IMR-90 (cell line): ENCODE measurements at regions not wholly inside any gene's neighbourhood (a gene's known extent, or its start where the extent isn't known, plus 50 kb on each side); places are given as distances from the start of the nearest gene placed in this dataset.

ENCODE experiments used
- ATAC-seq: fragments of 200-7000 bp; cut with Tn5 transposase; 2 replicates; pipeline ENCODE4 v1.9.1; 2020; ENCODE audit warnings: low read depth, mild to moderate bottlenecking, moderate library complexity
- BruUV-seq: library from RNA; stranded (reverse); fragments of 400-500 nt; replicated peaks from 2 replicates; lab custom pipeline; 2021; lab: Mats Ljungman, UMichigan
- CTCF ChIA-PET: fragments of 300-600 bp; formaldehyde crosslinking; extraction: SDS; loops from one replicate; lab custom pipeline; 2021; ENCODE audit warnings: antibody characterized with exemption; lab: Yijun Ruan, JAX
- POLR2A ChIA-PET: fragments of 300-600 bp; sonication (Branson Sonifier 250); formaldehyde crosslinking; loops from one replicate; lab custom pipeline; 2022; ENCODE audit warnings: antibody characterized with exemption; ENCODE audit not compliant: unreplicated experiment; lab: Charles Lee
- DNase-seq: peaks from one replicate; pipeline ENCODE4 v3.0.0; 2013
- H2AFZ ChIP-seq: replicated peaks from 2 replicates; pipeline ENCODE3; 2013; ENCODE audit warnings: low read length, mild to moderate bottlenecking; ENCODE audit not compliant: poor library complexity
- H2AK5ac ChIP-seq: 2 replicates; pipeline ENCODE4 v1.6.1; 2013; ENCODE audit warnings: low read depth, low read length, inconsistent platforms
- H2AK9ac ChIP-seq: replicated peaks from 2 replicates; pipeline ENCODE3; 2013; ENCODE audit warnings: mild to moderate bottlenecking, low read depth, low read length, moderate library complexity; ENCODE audit not compliant: poor library complexity
- H2BK120ac ChIP-seq: 2 replicates; pipeline ENCODE4 v1.6.1; 2013; ENCODE audit warnings: low read depth, low read length, inconsistent platforms
- H2BK15ac ChIP-seq: 3 replicates; pipeline ENCODE4 v1.6.1; 2013; ENCODE audit warnings: low read depth, low read length, inconsistent platforms
- H2BK20ac ChIP-seq: 2 replicates; pipeline ENCODE4 v1.6.1; 2013; ENCODE audit warnings: low read depth, mild to moderate bottlenecking, inconsistent platforms, low read length, moderate library complexity
- H2BK5ac ChIP-seq: 2 replicates; pipeline ENCODE4 v1.6.1; 2013; ENCODE audit warnings: mild to moderate bottlenecking, low read depth, low read length, inconsistent platforms; ENCODE audit not compliant: poor library complexity, severe bottlenecking
- H3K14ac ChIP-seq: replicated peaks from 2 replicates; pipeline ENCODE4 v1.6.1; 2013; ENCODE audit warnings: low read depth, low read length, inconsistent platforms
- H3K18ac ChIP-seq: 2 replicates; pipeline ENCODE4 v1.6.1; 2013; ENCODE audit warnings: low read depth, low read length, control low read depth
- H3K23ac ChIP-seq: 2 replicates; pipeline ENCODE4 v1.6.1; 2013; ENCODE audit warnings: low read depth, low read length, inconsistent platforms
- H3K27ac ChIP-seq: 2 replicates; pipeline ENCODE4 v1.5.1; 2013; ENCODE audit warnings: mild to moderate bottlenecking, control low read depth, low read length; ENCODE audit not compliant: insufficient read depth
- H3K27me3 ChIP-seq: 2 replicates; pipeline ENCODE4 v1.6.1; 2013; ENCODE audit warnings: low read length; ENCODE audit not compliant: control insufficient read depth, insufficient read depth
- H3K36me3 ChIP-seq: 2 replicates; pipeline ENCODE4 v1.6.1; 2013; ENCODE audit warnings: low read length, mixed read lengths; ENCODE audit not compliant: control insufficient read depth, insufficient read depth
- H3K4ac ChIP-seq: 2 replicates; pipeline ENCODE4 v1.6.1; 2013; ENCODE audit warnings: low read depth, low read length, inconsistent platforms
- H3K4me1 ChIP-seq: 2 replicates; pipeline ENCODE4 v1.6.1; 2013; ENCODE audit warnings: low read length, mixed read lengths; ENCODE audit not compliant: control insufficient read depth, insufficient read depth
- H3K4me2 ChIP-seq: 2 replicates; pipeline ENCODE4 v1.6.1; 2013; ENCODE audit warnings: low read depth, mild to moderate bottlenecking, control low read depth, low read length, moderate library complexity
- H3K4me3 ChIP-seq: 2 replicates; pipeline ENCODE4 v1.5.1; 2013; ENCODE audit warnings: low read depth, mild to moderate bottlenecking, control low read depth, low read length, moderate library complexity; ENCODE audit not compliant: insufficient read depth
- H3K56ac ChIP-seq: 2 replicates; pipeline ENCODE4 v1.6.1; 2013; ENCODE audit warnings: low read length, inconsistent platforms; ENCODE audit not compliant: insufficient read depth; ENCODE audit errors: extremely low read depth
- H3K79me1 ChIP-seq, 2 experiments: 2 replicates each; pipeline ENCODE4 v1.6.1; 2013; ENCODE audit warnings: low read length in 2 of 2, inconsistent platforms in 1 of 2, low read depth in 1 of 2
- H3K9ac ChIP-seq: 2 replicates; pipeline ENCODE4 v1.6.1; 2013; ENCODE audit warnings: low read depth, low read length, control low read depth
- H3K9me1 ChIP-seq: 2 replicates; pipeline ENCODE4 v1.6.1; 2013; ENCODE audit warnings: low read length, inconsistent platforms; ENCODE audit not compliant: insufficient read depth
- H3K9me3 ChIP-seq: 2 replicates; pipeline ENCODE4 v1.6.1; 2013; ENCODE audit warnings: low read length; ENCODE audit not compliant: control insufficient read depth, insufficient read depth
- H4K20me1 ChIP-seq: 2 replicates; pipeline ENCODE4 v1.6.1; 2013; ENCODE audit warnings: low read length, inconsistent platforms; ENCODE audit not compliant: insufficient read depth
- H4K5ac ChIP-seq: 2 replicates; pipeline ENCODE4 v1.6.1; 2013; ENCODE audit warnings: mild to moderate bottlenecking, low read depth, low read length, control low read depth
- H4K8ac ChIP-seq, 2 experiments: 2 replicates each; pipeline ENCODE4 v1.6.1; 2013; ENCODE audit warnings: low read depth in 2 of 2, low read length in 2 of 2, control low read depth in 1 of 2, inconsistent platforms in 1 of 2
- H4K91ac ChIP-seq: 2 replicates; pipeline ENCODE4 v1.6.1; 2013; ENCODE audit warnings: low read depth, low read length, inconsistent platforms; ENCODE audit not compliant: insufficient read depth
- CEBPB ChIP-seq: IDR thresholded peaks from 2 replicates; pipeline ENCODE4 v1.6.1; 2012; ENCODE audit warnings: low read depth, low read length, improper control_type of control experiment
- RAD21 ChIP-seq: IDR thresholded peaks from 2 replicates; pipeline ENCODE4 v1.6.1; 2012; ENCODE audit warnings: low read length, improper control_type of control experiment
- WGBS, 2 experiments: methylation state at CpG; one replicate each; pipeline versions ENCODE4 v1.1.5 to v1.1.7; 2013; ENCODE audit warnings: missing lambda C conversion rate in 2 of 2; ENCODE audit not compliant: insufficient read length in 1 of 2; ENCODE audit errors: extremely low coverage in 2 of 2; 5-methylcytosine and 5-hydroxymethylcytosine counted together
- dilution Hi-C: fragments of 300-500 bp; cut with HindIII; formaldehyde crosslinking; loops from one replicate; pipeline ENCODE4 v1.14.3; 2018; ENCODE audit warnings: low sequenced_read_pairs; ENCODE audit not compliant: unreplicated experiment
- in situ Hi-C: fragments of 300-500 bp; cut with MboI; formaldehyde crosslinking; loops from 3 replicates; pipeline ENCODE4 v1.14.3; 2019; ENCODE audit warnings: low sequenced_read_pairs, inconsistent platforms, mixed read lengths
- intact Hi-C: fragments of 100-400 bp; cut with micrococcal nuclease; formaldehyde crosslinking; loops from 2 replicates; pipeline ENCODE4 v1.10.0; 2022
- TF ChIP-seq, protein P1 (sequence below): fragments of 150-350 bp; IDR thresholded peaks from 2 replicates; pipeline ENCODE4 v1.6.1; 2016; ENCODE audit warnings: low read depth, mild to moderate bottlenecking, low read length, moderate library complexity, borderline replicate concordance
- TF ChIP-seq, protein P2 (sequence below): fragments of 150-350 bp; IDR thresholded peaks from 2 replicates; pipeline ENCODE4 v1.6.1; 2017; ENCODE audit warnings: mild to moderate bottlenecking, antibody characterized with exemption, low read length, low read depth

DNA sequence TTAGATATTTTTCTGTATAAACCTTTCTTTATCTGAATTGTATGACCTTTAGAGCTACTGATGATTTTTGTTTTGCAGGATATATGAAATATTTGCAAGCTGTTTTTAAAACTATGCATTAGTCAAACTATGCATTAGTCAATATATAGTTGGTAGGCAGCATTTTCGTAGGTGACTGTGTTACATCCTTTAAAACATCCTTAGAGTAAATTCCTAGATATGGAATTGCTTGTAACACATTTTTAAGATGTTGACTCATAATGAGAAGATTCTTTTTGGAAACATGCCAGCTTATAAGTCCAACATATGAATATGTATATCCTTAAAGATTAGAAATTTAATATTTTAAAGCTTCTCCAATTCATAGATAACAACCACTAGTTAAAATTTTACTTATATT is 1768.5 kb downstream of the PCDH7 start:
- TF ChIP-seq, protein P1, sequence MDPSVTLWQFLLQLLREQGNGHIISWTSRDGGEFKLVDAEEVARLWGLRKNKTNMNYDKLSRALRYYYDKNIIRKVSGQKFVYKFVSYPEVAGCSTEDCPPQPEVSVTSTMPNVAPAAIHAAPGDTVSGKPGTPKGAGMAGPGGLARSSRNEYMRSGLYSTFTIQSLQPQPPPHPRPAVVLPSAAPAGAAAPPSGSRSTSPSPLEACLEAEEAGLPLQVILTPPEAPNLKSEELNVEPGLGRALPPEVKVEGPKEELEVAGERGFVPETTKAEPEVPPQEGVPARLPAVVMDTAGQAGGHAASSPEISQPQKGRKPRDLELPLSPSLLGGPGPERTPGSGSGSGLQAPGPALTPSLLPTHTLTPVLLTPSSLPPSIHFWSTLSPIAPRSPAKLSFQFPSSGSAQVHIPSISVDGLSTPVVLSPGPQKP = no peak
- TF ChIP-seq CEBPB (no peak), RAD21 (no peak)
- TF ChIP-seq, protein P2, sequence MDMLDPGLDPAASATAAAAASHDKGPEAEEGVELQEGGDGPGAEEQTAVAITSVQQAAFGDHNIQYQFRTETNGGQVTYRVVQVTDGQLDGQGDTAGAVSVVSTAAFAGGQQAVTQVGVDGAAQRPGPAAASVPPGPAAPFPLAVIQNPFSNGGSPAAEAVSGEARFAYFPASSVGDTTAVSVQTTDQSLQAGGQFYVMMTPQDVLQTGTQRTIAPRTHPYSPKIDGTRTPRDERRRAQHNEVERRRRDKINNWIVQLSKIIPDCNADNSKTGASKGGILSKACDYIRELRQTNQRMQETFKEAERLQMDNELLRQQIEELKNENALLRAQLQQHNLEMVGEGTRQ = no peak
- no CpG with 5 or more reads among the region's 1 CpG for WGBS, 2 experiments
- no peak overlapping the region for H2BK15ac ChIP-seq
- no peak overlapping the region for H3K4me2 ChIP-seq
- H4K8ac ChIP-seq = no peak overlapping the region
- H3K18ac ChIP-seq = no peak overlapping the region
- no peak overlapping the region for H3K14ac ChIP-seq
- H4K91ac ChIP-seq = no peak overlapping the region
- no peak overlapping the region for H2BK20ac ChIP-seq
- H3K79me1 ChIP-seq = no peaks in the 10 kb centered on the region
- H2BK120ac ChIP-seq = no peak overlapping the region
- no peak overlapping the region for H2BK5ac ChIP-seq
- ChIA-PET CTCF (no interaction called here), POLR2A (no interaction called here)
- H3K4me3 ChIP-seq = no peak overlapping the region
- no peak overlapping the region for H3K4ac ChIP-seq
- H3K36me3 ChIP-seq = no peaks in the 10 kb centered on the region
- no peak overlapping the region for H3K27ac ChIP-seq
- in situ Hi-C loops (no loop called here), dilution Hi-C loops (no loop called here), intact Hi-C loops (no loop called here)
- H2AFZ ChIP-seq = no peak overlapping the region
- H3K56ac ChIP-seq = no peak overlapping the region
- no peaks in the 10 kb centered on the region for H3K27me3 ChIP-seq
- no peaks in the 10 kb centered on the region for H3K9me3 ChIP-seq
- no peaks in the 10 kb centered on the region for H3K4me1 ChIP-seq
- no peak overlapping the region for H2AK5ac ChIP-seq
- no peak for ATAC-seq
- H3K9me1 ChIP-seq = no peaks in the 10 kb centered on the region
- H2AK9ac ChIP-seq = no peak overlapping the region
- no peaks in the 10 kb centered on the region for H4K20me1 ChIP-seq
- no peak overlapping the region for H4K5ac ChIP-seq
- no peak for DNase-seq
- no peak overlapping the region for H3K23ac ChIP-seq
- no peak overlapping the region for H3K9ac ChIP-seq
- BruUV-seq = no TSS peak
